AG10803 (cell line): ENCODE measurements at regions not wholly inside any gene's neighbourhood (a gene's known extent, or its start where the extent isn't known, plus 50 kb on each side); places are given as distances from the start of the nearest gene placed in this dataset.
"Not testable (repeated sequence)": the region's sequence is repeated elsewhere in the genome, so short reads cannot be mapped to it uniquely, and the experiment has no call there.

Experiments
- DNase-seq: peaks from one replicate; pipeline ENCODE4 v3.0.0; 2010; ENCODE audit warnings: low read depth
- H3K4me3 ChIP-seq: 2 replicates; pipeline ENCODE4 v1.5.1; 2011; ENCODE audit warnings: mild to moderate bottlenecking, low read length, control low read depth
- TF ChIP-seq, protein P1 (sequence below): conservative IDR thresholded peaks from 2 replicates; pipeline ENCODE4 v1.5.1; 2011; ENCODE audit warnings: mild to moderate bottlenecking, low read length, control low read depth, inconsistent platforms

- TF ChIP-seq, protein P1, sequence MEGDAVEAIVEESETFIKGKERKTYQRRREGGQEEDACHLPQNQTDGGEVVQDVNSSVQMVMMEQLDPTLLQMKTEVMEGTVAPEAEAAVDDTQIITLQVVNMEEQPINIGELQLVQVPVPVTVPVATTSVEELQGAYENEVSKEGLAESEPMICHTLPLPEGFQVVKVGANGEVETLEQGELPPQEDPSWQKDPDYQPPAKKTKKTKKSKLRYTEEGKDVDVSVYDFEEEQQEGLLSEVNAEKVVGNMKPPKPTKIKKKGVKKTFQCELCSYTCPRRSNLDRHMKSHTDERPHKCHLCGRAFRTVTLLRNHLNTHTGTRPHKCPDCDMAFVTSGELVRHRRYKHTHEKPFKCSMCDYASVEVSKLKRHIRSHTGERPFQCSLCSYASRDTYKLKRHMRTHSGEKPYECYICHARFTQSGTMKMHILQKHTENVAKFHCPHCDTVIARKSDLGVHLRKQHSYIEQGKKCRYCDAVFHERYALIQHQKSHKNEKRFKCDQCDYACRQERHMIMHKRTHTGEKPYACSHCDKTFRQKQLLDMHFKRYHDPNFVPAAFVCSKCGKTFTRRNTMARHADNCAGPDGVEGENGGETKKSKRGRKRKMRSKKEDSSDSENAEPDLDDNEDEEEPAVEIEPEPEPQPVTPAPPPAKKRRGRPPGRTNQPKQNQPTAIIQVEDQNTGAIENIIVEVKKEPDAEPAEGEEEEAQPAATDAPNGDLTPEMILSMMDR = no peak
- no peak for DNase-seq
- no peak overlapping the region for H3K4me3 ChIP-seq
Observed at GRCh38 chr2:210776756-210777155, 220.4 kb downstream of the CPS1 start.

DNA sequence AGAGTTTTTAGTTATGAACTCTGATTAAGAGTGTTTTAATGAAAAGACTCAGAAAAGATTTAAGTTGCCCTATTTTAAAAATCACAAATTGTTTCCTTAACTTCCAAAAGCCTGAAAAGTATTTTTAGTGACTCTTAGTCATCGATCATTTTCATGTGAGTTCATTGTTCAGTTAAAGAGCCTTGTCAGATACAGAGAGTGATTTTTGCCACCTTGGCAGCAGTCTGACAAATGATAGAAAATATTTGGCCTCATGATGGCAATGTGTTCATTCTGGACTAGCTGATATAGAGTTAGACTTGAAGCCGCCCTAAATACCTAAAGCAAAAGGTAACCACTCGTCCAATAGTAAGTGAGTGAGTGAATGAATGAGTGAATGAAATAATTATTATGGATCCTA, 225.8 kb downstream of the CPS1 start:
- TF ChIP-seq, protein P1 = no peak
- H3K4me3 ChIP-seq = no peak overlapping the region
- DNase-seq = no peak

- DNase-seq = not testable (repeated sequence)
Observed at GRCh38 chr2:210787831-210788230, 231.4 kb downstream of the CPS1 start.

GRCh38 chr2:210792000-210792399, 235.6 kb downstream of the CPS1 start:
- DNase-seq = no peak
- no peak overlapping the region for H3K4me3 ChIP-seq
- TF ChIP-seq, protein P1 = no peak

More at GRCh38 chr2:210787831-210788230, 231.4 kb downstream of the CPS1 start:
- not testable (repeated sequence) for H3K4me3 ChIP-seq

DNA sequence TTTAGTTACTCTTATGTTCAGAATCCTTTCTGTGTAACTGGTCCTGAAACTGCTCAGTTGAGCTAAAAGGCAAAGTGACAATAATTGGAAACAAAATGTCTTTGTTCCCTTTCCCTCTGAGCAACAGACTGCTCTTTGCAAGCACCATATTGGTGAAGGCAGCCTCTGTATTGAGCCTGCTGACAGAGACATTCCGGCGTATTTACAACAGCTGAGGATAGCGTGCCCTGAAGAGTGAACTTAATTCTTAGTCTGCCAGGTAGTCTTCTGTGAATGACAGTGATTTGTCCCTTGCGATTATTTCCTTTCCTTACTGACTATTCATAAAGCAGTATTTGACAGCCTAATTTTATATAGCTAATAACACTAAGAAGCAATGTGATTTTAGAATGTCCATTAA, 239.1 kb downstream of the CPS1 start:
- no peak overlapping the region for H3K4me3 ChIP-seq
- DNase-seq = no peak
- TF ChIP-seq, protein P1 = no peak

GRCh38 chr2:210798180-210798579, 241.8 kb downstream of the CPS1 start:
- no peak overlapping the region for H3K4me3 ChIP-seq
- no peak for DNase-seq
- TF ChIP-seq, protein P1 = no peak

DNA sequence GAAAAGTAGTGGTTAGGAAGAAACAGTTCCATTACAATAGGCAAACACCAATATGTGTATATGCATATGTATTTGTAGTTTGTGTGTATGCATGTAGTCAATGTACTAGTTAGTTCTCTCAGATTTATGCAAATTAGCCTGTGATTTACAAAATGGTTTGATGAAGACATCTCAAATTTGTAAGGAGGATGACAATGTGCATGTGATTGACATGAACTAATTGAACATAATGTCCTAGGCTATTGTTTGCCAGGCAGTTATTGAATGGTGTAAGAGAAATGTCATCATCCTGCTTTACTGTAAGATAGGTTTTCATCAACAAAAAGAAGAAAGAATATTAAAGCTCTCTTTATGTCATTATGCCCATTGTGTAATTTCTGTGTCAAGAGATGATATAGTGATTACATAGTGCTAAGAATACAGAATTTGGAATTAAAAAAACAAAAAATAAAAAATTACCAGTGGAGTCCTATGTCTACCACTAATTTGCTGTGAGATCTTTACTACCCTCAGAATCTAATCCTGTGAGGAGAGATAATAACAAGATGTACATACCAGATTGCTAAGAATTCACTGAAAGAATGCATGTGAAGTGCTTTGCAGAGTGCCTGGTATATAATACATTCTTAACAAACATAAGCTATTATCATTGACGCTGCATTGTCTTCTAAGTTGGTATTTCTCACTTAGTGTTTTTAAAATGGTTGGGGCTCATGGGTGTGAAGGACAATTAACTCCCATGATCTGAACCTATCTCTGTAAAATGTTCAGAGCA, 258.0 kb downstream of the CPS1 start:
- no peak for DNase-seq
- H3K4me3 ChIP-seq = no peak overlapping the region
- TF ChIP-seq, protein P1 = no peak
